Left ventricle myocardium inferior (tissue), 1 donor: ENCODE measurements at regions not wholly inside any gene's neighbourhood (a gene's known extent, or its start where the extent isn't known, plus 50 kb on each side); places are given as distances from the start of the nearest gene placed in this dataset.

Experiments used
- DNase-seq: peaks from one replicate; pipeline ENCODE4 v3.0.0-alpha.2; 2020
- H3K27ac ChIP-seq: fragments of 200-600 bp; replicated peaks from 2 replicates; pipeline ENCODE4 v1.8.0; 2021
- H3K27me3 ChIP-seq: fragments of 200-600 bp; 2 replicates; pipeline ENCODE4 v1.8.0; 2021; ENCODE audit warnings: low read depth
- H3K36me3 ChIP-seq: fragments of 200-600 bp; 2 replicates; pipeline ENCODE4 v1.8.0; 2021
- H3K4me1 ChIP-seq: fragments of 200-600 bp; 2 replicates; pipeline ENCODE4 v1.8.0; 2021
- H3K4me3 ChIP-seq: fragments of 200-600 bp; 2 replicates; pipeline ENCODE4 v1.8.0; 2021; ENCODE audit warnings: mild to moderate bottlenecking, moderate library complexity
- H3K9me3 ChIP-seq: fragments of 200-600 bp; replicated peaks from 2 replicates; pipeline ENCODE4 v1.8.0; 2021
- intact Hi-C: fragments of 100-400 bp; cut with micrococcal nuclease; formaldehyde crosslinking; loops from one replicate; pipeline ENCODE4 v1.11.0; 2022
- TF ChIP-seq, protein P1 (sequence below): fragments of 200-600 bp; IDR thresholded peaks from 2 replicates; pipeline ENCODE4 v1.8.0; 2021; ENCODE audit warnings: antibody characterized with exemption, mild to moderate bottlenecking, borderline replicate concordance
- donor health status: DM: no; HTN: yes; CAD: no; lungs with severe emphysema.

DNA sequence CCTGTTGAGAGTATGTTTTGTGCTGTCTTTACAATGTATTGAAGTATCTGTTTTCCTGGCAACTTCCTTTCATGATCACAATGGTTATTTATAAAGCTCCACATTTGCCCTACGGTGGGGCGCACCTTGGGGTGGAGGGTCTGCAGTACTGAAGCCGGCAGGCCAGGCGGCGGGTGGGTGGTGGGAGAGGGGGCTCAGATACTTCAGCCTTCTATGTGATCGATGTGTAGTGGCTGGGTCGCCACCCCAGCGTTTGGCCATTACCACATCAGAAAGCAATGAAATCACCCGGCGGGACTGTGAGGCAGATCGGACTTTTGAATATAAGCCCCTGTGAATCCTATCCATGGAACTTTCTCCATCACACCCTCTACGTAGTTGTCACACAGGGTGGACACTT, 196.6 kb downstream of the FOXL1 start:
- no peak overlapping the region for H3K4me3 ChIP-seq
- no peak for DNase-seq
- TF ChIP-seq, protein P1, sequence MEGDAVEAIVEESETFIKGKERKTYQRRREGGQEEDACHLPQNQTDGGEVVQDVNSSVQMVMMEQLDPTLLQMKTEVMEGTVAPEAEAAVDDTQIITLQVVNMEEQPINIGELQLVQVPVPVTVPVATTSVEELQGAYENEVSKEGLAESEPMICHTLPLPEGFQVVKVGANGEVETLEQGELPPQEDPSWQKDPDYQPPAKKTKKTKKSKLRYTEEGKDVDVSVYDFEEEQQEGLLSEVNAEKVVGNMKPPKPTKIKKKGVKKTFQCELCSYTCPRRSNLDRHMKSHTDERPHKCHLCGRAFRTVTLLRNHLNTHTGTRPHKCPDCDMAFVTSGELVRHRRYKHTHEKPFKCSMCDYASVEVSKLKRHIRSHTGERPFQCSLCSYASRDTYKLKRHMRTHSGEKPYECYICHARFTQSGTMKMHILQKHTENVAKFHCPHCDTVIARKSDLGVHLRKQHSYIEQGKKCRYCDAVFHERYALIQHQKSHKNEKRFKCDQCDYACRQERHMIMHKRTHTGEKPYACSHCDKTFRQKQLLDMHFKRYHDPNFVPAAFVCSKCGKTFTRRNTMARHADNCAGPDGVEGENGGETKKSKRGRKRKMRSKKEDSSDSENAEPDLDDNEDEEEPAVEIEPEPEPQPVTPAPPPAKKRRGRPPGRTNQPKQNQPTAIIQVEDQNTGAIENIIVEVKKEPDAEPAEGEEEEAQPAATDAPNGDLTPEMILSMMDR: no peak
- H3K27me3 ChIP-seq: peaks cover 40% of the 10 kb centered on the region
- H3K4me1 ChIP-seq: no peaks in the 10 kb centered on the region
- no peaks in the 10 kb centered on the region for H3K36me3 ChIP-seq
- no peak overlapping the region for H3K27ac ChIP-seq
- intact Hi-C loops: no loop called here
- H3K9me3 ChIP-seq: peaks cover 5% of the 10 kb centered on the region

DNA sequence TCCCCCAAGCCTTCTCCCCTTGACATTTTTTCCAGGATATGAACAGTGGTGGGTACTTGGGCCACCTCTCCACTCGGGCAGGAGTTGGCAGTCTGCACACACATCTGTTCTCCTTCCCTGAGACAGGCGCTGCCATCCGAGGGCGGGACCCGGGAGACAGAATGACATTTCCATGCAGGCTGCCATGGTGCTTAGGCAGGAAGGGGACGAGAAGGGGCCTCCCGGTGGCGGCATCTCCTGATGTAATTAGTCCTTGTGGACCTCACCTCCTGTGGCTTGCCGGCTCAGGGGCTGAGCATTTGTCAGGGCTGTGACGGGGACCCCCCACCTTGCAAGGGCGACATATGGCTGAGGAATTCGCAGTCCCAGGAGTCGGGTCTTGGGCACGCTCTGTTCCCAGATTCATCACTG, 197.2 kb downstream of the FOXL1 start:
- no peak for DNase-seq
- no peak overlapping the region for H3K4me3 ChIP-seq
- H3K9me3 ChIP-seq: peaks cover 5% of the 10 kb centered on the region
- no peak overlapping the region for H3K27ac ChIP-seq
- TF ChIP-seq, protein P1: no peak
- peaks cover 39% of the 10 kb centered on the region for H3K27me3 ChIP-seq
- H3K36me3 ChIP-seq: no peaks in the 10 kb centered on the region
- intact Hi-C loops: no loop called here
- H3K4me1 ChIP-seq: no peaks in the 10 kb centered on the region

DNA sequence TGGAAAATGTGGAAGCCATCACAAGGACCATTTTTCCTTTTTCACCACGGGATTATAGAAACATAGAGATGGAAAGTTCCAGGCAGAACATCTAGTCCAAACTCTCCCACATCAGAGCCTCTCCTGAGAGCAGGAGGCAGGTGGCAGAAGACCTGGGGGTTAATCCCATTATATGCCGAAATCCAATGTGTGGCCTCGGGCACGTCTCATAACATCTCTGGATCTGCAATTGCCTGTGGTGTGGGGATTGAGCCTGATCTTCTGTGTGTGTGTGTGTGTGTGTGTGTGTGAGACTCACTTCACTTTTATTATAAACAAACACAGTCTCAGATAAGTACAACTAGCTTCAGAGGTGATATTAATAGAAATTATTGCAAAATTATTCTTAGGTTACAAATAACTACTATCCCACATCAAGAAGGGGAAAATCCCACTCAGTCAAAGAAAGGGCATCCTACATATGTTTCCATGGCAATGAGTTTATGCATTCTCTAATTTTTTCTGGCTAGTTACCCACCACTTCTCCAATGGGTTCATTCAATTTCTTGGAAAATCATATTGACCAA, 199.1 kb downstream of the FOXL1 start:
- Histone ChIP-seq H3K4me1 (no peaks in the 10 kb centered on the region), H3K27ac (no peak overlapping the region), H3K9me3 (no peaks in the 10 kb centered on the region), H3K27me3 (peaks cover 40% of the 10 kb centered on the region), H3K36me3 (no peaks in the 10 kb centered on the region), H3K4me3 (no peak overlapping the region)
- TF ChIP-seq, protein P1: no peak
- DNase-seq: no peak
- intact Hi-C loops: no loop called here

DNA sequence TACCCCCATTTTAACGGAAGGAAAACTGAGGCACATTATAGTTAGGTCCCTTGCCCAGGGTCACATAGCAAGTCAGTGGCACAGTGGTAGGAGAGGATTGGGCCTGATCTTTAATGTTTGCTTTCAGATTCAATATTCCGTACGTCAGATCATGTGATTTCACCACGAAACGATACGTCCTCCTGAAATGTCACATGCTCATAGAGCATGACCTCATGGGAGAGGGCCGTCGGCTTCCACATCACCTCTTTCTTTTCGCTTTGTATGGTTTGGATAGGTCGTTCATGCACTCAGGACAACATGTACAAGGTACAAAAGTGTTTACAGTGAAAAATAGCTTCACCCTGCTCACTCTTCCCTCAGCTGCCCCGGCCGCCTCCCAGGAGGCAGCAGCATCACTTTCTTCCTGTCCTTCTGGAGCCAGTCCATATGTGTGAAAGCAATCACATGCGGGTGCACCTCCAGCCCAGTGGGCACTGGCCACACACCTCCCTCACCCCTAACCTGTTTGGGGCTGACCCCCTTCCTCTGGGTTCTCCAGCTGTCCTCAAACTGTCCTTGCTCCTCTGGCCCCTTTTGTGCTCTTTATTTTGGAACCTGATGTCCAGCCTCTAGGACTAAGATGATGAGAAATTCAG, 199.9 kb downstream of the FOXL1 start:
- Histone ChIP-seq H3K27me3 (peaks cover 40% of the 10 kb centered on the region), H3K4me1 (no peaks in the 10 kb centered on the region)
- intact Hi-C loops: no loop called here

DNA sequence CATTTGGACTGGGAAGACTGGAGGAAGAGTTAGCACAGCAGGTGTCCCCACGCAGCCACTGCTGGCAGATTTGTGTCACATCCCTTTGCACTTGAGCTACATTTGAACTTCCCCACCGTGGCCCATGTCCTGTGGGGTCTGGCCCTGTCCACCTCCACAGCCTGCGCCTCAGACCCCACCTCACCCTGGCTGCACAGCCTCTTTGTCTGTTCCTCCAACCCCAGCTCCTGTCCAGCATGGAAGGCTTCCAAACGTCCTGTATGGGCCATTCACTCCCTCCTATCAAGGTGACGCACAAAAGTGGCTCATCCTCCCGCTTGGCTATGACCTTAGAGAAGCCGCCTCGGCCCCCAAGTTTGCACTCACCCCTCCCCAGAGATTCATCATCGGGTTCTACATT, 200.6 kb downstream of the FOXL1 start:
- intact Hi-C loops: no loop called here
- H3K4me1 ChIP-seq: no peaks in the 10 kb centered on the region
- no peaks in the 10 kb centered on the region for H3K9me3 ChIP-seq
- H3K4me3 ChIP-seq: no peak overlapping the region
- TF ChIP-seq, protein P1: no peak
- H3K27ac ChIP-seq: no peak overlapping the region
- peaks cover 40% of the 10 kb centered on the region for H3K27me3 ChIP-seq
- no peak for DNase-seq
- no peaks in the 10 kb centered on the region for H3K36me3 ChIP-seq

More for the DNA sequence above, 199.9 kb downstream of the FOXL1 start:
- H3K27ac ChIP-seq: no peak overlapping the region
- H3K9me3 ChIP-seq: no peaks in the 10 kb centered on the region
- H3K4me3 ChIP-seq: no peak overlapping the region
- TF ChIP-seq, protein P1: no peak
- H3K36me3 ChIP-seq: no peaks in the 10 kb centered on the region
- DNase-seq: no peak
